CD4-positive, alpha-beta T cell treated with Interleukin-10 for 1 hour (primary cell): ENCODE measurements at regions not wholly inside any gene's neighbourhood (a gene's known extent, or its start where the extent isn't known, plus 50 kb on each side); places are given as distances from the start of the nearest gene placed in this dataset.

ENCODE experiments used
- DNase-seq: peaks from one replicate; pipeline ENCODE4 v3.0.0-alpha.2; 2020

DNA sequence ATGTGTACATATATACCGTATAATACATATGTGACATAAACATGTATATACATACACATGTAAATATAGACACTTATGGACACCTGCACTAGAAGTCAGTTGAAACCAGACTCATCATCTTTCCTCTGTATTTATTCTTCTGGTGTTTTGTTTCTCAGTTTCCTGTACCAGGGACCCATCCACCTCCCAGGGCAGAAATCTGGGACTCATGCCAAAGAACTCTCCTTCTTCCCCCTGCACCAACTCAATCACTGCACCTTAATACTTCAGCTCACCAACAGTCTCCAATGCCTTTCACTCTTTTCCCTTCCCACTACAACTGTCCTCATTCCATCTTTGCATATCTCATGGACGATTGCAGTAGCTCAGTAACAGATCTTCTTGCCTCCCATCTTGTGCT, 428.0 kb downstream of the FBXO15 start:
- no peak for DNase-seq

DNA sequence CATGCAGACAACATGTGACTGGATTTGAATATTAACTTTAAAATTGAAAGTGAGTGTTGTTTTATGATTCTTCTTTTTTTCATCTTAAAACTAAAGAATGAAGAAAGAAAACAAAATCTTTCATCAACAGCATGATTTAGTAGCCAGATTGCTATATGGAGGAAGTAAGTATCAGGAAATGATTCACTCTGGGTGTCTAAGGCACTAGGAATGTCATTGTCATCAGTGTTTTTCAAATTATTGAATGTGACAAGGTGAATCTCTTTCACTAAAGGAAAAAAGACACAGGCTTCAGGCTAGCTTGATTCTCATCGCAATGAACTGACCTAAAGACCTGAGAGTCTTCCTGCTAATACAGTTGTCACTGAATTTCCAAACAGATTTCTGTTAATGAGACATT, 430.1 kb downstream of the FBXO15 start:
- no peak for DNase-seq

- no peak for DNase-seq
Observed at GRCh38 chr18:73715210-73715670, 432.4 kb downstream of the FBXO15 start.

GRCh38 chr18:73714466-73714865, 433.2 kb downstream of the FBXO15 start:
- DNase-seq, result no peak

GRCh38 chr18:73711256-73711655, 436.4 kb downstream of the FBXO15 start:
- no peak for DNase-seq

DNA sequence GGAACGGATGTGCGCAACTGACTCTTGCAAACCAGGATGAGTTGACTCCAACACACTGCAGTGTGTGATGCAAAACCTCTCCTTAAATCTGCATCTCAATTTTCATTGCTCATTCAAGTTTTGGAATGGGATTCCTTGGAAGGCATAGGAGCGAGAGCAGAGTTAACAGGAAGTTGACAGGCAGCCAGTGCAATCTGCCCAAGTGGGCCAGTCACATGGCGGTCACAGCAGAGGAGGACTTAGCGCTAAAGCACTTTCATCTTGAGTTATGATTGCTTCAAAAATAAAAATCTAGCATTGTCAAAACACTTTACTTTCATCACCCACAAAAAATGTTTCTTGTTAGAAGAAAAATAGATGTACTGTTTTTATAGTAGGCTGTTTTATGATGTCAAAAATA, 439.0 kb downstream of the FBXO15 start:
- no peak for DNase-seq

- DNase-seq, result no peak
Observed at GRCh38 chr18:73707035-73707434, 440.6 kb downstream of the FBXO15 start.

- no peak for DNase-seq
Observed at GRCh38 chr18:73697353-73697752, 450.3 kb downstream of the FBXO15 start.

- no peak for DNase-seq
Observed at GRCh38 chr18:73696698-73697097, 450.9 kb downstream of the FBXO15 start.

GRCh38 chr18:73696171-73696570, 451.5 kb downstream of the FBXO15 start:
- no peak for DNase-seq

- no peak for DNase-seq
Observed at GRCh38 chr18:73693091-73693490, 454.5 kb downstream of the FBXO15 start.

DNA sequence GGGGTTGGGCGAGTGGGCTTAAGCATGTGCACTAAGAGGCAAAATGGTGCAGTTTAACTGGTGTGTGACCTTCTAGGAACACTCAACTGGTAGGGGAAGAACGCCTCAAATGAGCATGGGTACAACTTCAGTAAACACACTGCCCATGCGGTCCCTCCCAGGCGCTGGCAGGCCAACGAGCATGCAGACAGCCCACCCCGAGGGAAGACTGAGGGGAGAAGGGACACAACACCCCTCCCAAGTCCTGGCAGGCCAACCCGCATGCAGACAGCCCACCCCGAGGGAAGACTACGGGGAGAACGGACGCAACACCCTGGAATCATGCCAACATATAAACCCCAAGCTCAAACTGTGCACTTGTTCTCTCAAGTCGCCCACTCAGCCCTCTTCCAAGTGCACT, 456.0 kb downstream of the FBXO15 start:
- no peak for DNase-seq

GRCh38 chr18:73691118-73691517, 456.5 kb downstream of the FBXO15 start:
- DNase-seq, result no peak

DNA sequence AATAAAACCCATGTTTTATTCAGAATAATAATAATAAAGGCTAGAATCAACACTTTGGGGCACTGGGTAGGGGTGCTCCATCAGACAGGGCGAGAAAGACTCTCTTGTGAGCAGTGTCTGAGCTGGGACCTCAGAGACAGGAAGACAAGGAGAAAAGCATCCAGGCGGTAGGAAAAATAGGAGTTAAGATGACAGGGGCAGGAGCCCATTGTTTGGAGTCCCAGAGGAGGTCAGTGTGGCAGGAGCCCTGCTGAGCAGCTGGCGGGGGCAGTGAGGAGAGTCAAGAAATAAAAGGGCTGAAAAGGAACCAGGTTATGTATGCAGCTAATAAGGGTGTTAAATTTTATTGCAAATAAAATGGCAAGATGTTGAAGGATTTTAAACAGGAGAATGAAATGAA, 457.4 kb downstream of the FBXO15 start:
- no peak for DNase-seq

DNA sequence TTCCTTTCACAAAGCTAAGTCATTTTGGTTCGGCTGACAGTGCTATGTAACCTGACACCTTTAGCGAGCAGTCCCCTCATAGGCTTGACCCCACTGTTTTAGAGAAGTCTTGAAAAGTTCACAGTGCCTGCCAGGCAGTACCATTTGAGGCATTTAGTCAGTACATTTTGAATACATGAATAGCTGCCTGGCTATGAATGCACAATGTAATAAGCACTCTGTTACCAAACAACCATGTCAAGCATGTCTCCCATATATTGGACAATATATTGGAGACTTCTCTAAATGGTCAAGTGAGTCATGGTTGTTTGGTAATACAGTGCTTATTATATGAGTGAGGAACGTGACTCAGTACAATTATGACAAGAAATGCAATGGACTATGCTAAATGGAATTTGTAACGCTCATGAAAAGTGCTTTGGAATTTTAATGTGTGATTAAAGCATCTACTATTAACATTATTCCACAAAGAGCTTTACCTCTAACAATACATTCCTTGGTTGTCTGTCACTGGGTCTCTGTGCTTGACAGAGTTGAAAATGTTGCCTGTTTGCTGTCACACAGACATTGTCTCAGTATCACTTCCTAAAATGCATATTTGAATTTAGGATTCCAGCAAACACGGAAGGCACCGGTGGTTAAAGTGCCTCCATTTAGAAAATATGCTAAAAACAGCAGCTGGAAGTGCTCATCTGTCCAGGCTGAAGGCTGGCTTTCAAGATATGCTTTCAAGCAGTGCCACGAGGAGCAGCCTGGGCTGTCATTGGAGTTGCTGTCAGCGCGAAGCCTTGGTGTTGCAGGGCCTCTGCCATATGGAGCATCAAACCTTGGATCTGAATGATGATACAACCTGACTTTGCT, 458.6 kb downstream of the FBXO15 start:
- DNase-seq, result no peak

DNA sequence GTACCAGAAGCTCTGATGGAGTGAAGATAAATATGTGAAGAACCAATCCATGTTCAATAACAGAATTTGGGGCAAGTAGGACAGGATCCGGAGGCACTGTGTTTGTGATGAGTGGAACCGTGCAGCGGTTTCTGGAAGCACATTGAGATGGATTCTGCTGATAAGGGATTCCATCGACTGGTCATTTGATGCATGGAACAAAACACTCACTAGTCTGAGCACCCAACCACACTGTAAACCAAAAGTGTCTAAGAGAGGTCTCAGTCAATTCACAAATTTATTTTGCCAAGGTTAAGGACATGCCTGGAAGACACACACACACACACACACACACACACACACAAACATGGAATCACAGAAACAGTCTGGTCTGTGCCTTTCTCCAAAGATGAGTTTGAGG, 459.5 kb downstream of the FBXO15 start:
- DNase-seq, result no peak

- DNase-seq, result no peak
Observed at GRCh38 chr18:73684647-73685046, 463.0 kb downstream of the FBXO15 start.

DNA sequence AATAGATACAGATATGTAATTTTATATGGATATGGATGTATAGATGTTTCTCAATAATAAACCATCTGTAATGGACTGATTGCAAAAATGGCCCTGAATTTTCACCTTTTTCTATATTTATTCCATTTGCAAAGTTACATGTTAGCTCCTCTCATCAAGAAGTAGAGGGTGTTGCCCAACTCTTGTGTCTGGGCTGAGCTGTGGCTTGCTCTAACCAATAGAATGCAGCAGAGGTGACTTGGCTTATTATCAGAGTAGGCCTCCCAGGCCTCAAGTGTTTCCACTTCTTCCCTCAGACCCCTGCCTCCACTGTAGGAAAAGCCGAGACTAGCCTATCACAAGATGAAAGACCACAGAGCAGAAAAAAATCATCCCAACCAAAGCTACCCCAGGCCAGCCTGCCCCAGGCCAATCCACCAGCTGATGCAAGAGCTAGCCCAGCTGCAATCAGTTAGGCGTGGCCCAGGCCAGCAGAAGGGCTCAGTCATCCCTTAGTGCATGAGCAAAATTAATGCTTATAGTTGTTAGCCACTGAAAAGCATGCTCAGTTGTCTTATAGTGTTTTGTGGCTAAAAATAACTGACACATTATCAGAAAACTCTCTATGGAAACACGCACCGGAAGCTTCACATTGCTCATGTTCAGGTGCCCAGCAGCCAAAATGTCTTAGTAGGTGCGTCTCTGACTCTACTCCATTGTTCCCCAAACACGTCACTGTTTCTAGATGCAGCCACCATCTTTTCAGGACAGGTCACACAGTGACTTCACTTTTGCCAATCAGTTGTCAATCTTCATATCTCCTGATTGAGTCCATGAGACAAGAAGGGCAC, 464.0 kb downstream of the FBXO15 start:
- no peak for DNase-seq

DNA sequence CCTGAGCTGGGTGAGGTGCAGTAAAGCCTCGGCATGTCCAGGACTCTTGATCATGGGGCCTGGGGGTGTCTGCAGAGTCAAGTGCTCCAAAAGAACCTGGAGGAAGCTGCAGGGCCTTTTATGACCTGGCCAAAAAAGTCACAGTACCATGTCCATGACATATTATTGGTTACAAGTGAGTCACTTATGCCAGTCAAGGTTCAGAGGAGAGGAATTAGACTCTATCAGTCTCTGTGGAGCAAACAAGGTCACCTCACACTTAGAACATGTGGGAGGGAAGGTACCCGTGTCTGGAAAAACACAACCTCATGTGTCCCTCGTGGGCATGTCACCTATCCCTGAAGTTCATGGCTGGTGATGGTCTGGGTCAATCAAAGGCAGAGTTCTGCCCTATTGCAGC, 465.7 kb downstream of the FBXO15 start:
- DNase-seq, result no peak

- no peak for DNase-seq
Observed at GRCh38 chr18:73681398-73681797, 466.2 kb downstream of the FBXO15 start.

GRCh38 chr18:73679941-73680712, 467.5 kb downstream of the FBXO15 start:
- no peak for DNase-seq

- DNase-seq, result no peak
Observed at GRCh38 chr18:73677450-73677849, 470.2 kb downstream of the FBXO15 start.
